ENCODE measurements at regions not wholly inside any gene's neighbourhood (a gene's known extent, or its start where the extent isn't known, plus 50 kb on each side); places are given as distances from the start of the nearest gene placed in this dataset.
A peak's percentile ranks its signal among the peaks of the same experiment; 100 is the strongest.

DNA sequence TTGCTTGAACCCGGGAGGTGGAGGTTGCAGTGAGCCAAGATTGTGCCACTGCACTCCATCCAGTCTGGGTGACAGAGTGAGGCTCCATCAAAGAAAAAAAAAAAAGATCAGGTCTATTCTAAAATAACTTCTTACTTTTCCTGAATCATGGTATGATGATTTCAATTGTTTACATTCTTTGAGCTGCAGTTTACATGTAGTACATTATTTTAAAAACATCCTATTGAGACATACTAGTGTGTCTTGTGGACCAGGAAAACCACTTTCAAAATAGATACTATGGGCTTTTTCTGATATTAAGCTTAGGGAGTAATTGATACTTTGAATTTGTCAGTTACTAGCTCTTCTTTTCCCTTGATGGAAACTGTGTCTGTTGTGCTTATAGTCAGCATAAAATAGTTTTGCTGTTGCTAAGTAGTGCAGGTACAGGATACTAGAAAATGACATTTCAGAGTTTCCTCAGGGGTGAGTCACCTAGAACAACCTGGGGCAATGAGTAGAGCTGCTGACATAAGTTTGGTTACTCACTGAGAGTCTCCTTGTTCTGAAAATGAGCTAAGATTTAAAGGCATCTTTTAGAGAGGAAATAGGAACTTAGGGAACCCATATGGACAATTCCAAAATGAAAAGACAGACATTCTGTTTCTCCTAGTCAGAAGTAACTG is 53.2 kb upstream of the C4orf54 start:
- DNase-seq (ENCODE audit: low read depth, low spot score) (peak; percentile 73), FAIRE-seq (peak; percentile 92)
- Histone ChIP-seq H3K36me3 (ENCODE audit: control insufficient read depth in 2 of 2, extremely low read depth in 1 of 2, insufficient read depth in 2 of 2, low read length in 2 of 2) (no peaks in the 10 kb centered on the region), H3K4me2 (ENCODE audit: control insufficient read depth, extremely low read depth, insufficient read depth, low read depth, low read length) (peak overlapping the region; percentile 30), H3K4me1 (ENCODE audit: control insufficient read depth, extremely low read depth, insufficient read depth, low read length) (peaks cover 30% of the 10 kb centered on the region), H2AFZ (ENCODE audit: control insufficient read depth, low read length) (no peak overlapping the region), H3K9me3 (ENCODE audit: control insufficient read depth, low read depth, low read length) (no peaks in the 10 kb centered on the region), H3K27ac (ENCODE audit: control insufficient read depth, insufficient read depth, low read length) (peak overlapping the region; percentile 73), H3K9me1 (ENCODE audit: control insufficient read depth, extremely low read depth, insufficient read depth, low read length) (no peaks in the 10 kb centered on the region), H3K9ac (ENCODE audit: control insufficient read depth, extremely low read depth, insufficient read depth, low read length) (no peak overlapping the region), H3K79me2 (ENCODE audit: control insufficient read depth, insufficient read depth, low read length) (no peaks in the 10 kb centered on the region), H4K20me1 (ENCODE audit: control insufficient read depth, extremely low read depth, insufficient read depth, low read length) (no peaks in the 10 kb centered on the region), H3K27me3 (ENCODE audit: control insufficient read depth, extremely low read depth, insufficient read depth, low read length) (no peaks in the 10 kb centered on the region), H3K4me3 (ENCODE audit: control insufficient read depth in 2 of 3, extremely low read depth in 1 of 3, insufficient read depth in 2 of 3, low read depth in 1 of 3, low read length in 3 of 3) (no peak overlapping the region)
- TF ChIP-seq EZH2 (IDR thresholded peaks at IDR 0.05; ENCODE audit: low read length) = no peak
- TF ChIP-seq, protein P1, sequence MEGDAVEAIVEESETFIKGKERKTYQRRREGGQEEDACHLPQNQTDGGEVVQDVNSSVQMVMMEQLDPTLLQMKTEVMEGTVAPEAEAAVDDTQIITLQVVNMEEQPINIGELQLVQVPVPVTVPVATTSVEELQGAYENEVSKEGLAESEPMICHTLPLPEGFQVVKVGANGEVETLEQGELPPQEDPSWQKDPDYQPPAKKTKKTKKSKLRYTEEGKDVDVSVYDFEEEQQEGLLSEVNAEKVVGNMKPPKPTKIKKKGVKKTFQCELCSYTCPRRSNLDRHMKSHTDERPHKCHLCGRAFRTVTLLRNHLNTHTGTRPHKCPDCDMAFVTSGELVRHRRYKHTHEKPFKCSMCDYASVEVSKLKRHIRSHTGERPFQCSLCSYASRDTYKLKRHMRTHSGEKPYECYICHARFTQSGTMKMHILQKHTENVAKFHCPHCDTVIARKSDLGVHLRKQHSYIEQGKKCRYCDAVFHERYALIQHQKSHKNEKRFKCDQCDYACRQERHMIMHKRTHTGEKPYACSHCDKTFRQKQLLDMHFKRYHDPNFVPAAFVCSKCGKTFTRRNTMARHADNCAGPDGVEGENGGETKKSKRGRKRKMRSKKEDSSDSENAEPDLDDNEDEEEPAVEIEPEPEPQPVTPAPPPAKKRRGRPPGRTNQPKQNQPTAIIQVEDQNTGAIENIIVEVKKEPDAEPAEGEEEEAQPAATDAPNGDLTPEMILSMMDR (optimal IDR thresholded peaks at IDR 0.05 in 1 of 3, IDR thresholded peaks at IDR 0.05 in 1 of 3, conservative IDR thresholded peaks at IDR 0.05 in 1 of 3; ENCODE audit: extremely low read depth in 1 of 3, insufficient read depth in 2 of 3, low read length in 3 of 3) = no peak
- dilution Hi-C loops (cut with MboI; ENCODE audit: extremely low pct_ligation_motif_present, low sequenced_read_pairs) = no loop called here

DNA sequence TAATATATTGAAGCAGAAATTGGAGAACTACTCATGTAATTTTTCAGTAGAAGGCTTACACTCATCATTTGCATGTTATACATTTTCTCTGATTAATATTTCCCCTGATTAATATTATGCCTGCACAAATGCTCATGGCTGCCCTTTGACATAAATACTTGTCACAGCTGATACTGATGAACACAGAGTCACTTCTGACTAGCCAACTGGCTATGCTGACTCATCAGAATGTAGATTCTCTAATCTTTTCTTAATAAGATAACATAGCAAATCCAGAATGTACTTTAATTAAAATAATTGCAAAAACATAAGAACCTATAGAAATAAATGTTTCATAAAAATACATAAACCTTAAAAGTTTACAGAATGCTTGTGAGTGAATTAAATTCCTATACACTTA is 52.4 kb upstream of the C4orf54 start:
- TF ChIP-seq EZH2 (IDR thresholded peaks at IDR 0.05; ENCODE audit: low read length) = no peak
- TF ChIP-seq, protein P1 (optimal IDR thresholded peaks at IDR 0.05 in 1 of 3, IDR thresholded peaks at IDR 0.05 in 1 of 3, conservative IDR thresholded peaks at IDR 0.05 in 1 of 3; ENCODE audit: extremely low read depth in 1 of 3, insufficient read depth in 2 of 3, low read length in 3 of 3) = no peak
- no peaks in the 10 kb centered on the region for H3K9me3 ChIP-seq (ENCODE audit: control insufficient read depth, low read depth, low read length)
- H3K4me3 ChIP-seq (ENCODE audit: control insufficient read depth in 2 of 3, extremely low read depth in 1 of 3, insufficient read depth in 2 of 3, low read depth in 1 of 3, low read length in 3 of 3) = no peak overlapping the region
- H3K36me3 ChIP-seq (ENCODE audit: control insufficient read depth in 2 of 2, extremely low read depth in 1 of 2, insufficient read depth in 2 of 2, low read length in 2 of 2) = no peaks in the 10 kb centered on the region
- no peaks in the 10 kb centered on the region for H3K27me3 ChIP-seq (ENCODE audit: control insufficient read depth, extremely low read depth, insufficient read depth, low read length)
- FAIRE-seq (no peak), DNase-seq (ENCODE audit: low read depth, low spot score) (no peak)
- no peak overlapping the region for H3K9ac ChIP-seq (ENCODE audit: control insufficient read depth, extremely low read depth, insufficient read depth, low read length)
- dilution Hi-C loops (cut with MboI; ENCODE audit: extremely low pct_ligation_motif_present, low sequenced_read_pairs) = no loop called here
- no peaks in the 10 kb centered on the region for H3K79me2 ChIP-seq (ENCODE audit: control insufficient read depth, insufficient read depth, low read length)
- H3K4me1 ChIP-seq (ENCODE audit: control insufficient read depth, extremely low read depth, insufficient read depth, low read length) = peaks cover 23% of the 10 kb centered on the region
- H3K27ac ChIP-seq (ENCODE audit: control insufficient read depth, insufficient read depth, low read length) = peak overlapping the region; percentile 55
- H4K20me1 ChIP-seq (ENCODE audit: control insufficient read depth, extremely low read depth, insufficient read depth, low read length) = no peaks in the 10 kb centered on the region
- H3K4me2 ChIP-seq (ENCODE audit: control insufficient read depth, extremely low read depth, insufficient read depth, low read depth, low read length) = no peak overlapping the region
- H2AFZ ChIP-seq (ENCODE audit: control insufficient read depth, low read length) = no peak overlapping the region
- no peaks in the 10 kb centered on the region for H3K9me1 ChIP-seq (ENCODE audit: control insufficient read depth, extremely low read depth, insufficient read depth, low read length)
